WERI-Rb-1 (cell line): ENCODE measurements at regions not wholly inside any gene's neighbourhood (a gene's known extent, or its start where the extent isn't known, plus 50 kb on each side); places are given as distances from the start of the nearest gene placed in this dataset.

Source experiments
- DNase-seq: peaks from one replicate; pipeline ENCODE4 v3.0.0-alpha.2; 2020
- H3K27ac ChIP-seq: fragments of 250-450 bp; sonication (Bioruptor Pico); 2 replicates; pipeline ENCODE4 v1.5.1; 2020; ENCODE audit warnings: mild to moderate bottlenecking, moderate library complexity
- H3K27me3 ChIP-seq: fragments of 250-450 bp; sonication (Bioruptor Pico); 2 replicates; pipeline ENCODE4 v1.5.1; 2021; ENCODE audit warnings: mild to moderate bottlenecking, low read depth, moderate library complexity; ENCODE audit not compliant: insufficient read depth, severe bottlenecking
- H3K36me3 ChIP-seq: fragments of 250-450 bp; sonication (Bioruptor Pico); 2 replicates; pipeline ENCODE4 v1.5.1; 2020; ENCODE audit warnings: mild to moderate bottlenecking, moderate library complexity
- H3K4me3 ChIP-seq: 2 replicates; pipeline ENCODE4 v1.5.1; 2011; ENCODE audit warnings: low read depth, mild to moderate bottlenecking, control low read depth, low read length
- H3K9me3 ChIP-seq: fragments of 250-450 bp; sonication (Bioruptor Pico); 2 replicates; pipeline ENCODE4 v1.5.1; 2021; ENCODE audit warnings: mild to moderate bottlenecking, moderate library complexity; ENCODE audit not compliant: severe bottlenecking
- TF ChIP-seq, protein P1 (sequence below): IDR thresholded peaks from 2 replicates; pipeline ENCODE4 v1.5.1; 2011; ENCODE audit warnings: low read depth, mild to moderate bottlenecking, control low read depth, inconsistent platforms, low read length

- DNase-seq: no peak
- no peak overlapping the region for H3K27ac ChIP-seq
- TF ChIP-seq, protein P1, sequence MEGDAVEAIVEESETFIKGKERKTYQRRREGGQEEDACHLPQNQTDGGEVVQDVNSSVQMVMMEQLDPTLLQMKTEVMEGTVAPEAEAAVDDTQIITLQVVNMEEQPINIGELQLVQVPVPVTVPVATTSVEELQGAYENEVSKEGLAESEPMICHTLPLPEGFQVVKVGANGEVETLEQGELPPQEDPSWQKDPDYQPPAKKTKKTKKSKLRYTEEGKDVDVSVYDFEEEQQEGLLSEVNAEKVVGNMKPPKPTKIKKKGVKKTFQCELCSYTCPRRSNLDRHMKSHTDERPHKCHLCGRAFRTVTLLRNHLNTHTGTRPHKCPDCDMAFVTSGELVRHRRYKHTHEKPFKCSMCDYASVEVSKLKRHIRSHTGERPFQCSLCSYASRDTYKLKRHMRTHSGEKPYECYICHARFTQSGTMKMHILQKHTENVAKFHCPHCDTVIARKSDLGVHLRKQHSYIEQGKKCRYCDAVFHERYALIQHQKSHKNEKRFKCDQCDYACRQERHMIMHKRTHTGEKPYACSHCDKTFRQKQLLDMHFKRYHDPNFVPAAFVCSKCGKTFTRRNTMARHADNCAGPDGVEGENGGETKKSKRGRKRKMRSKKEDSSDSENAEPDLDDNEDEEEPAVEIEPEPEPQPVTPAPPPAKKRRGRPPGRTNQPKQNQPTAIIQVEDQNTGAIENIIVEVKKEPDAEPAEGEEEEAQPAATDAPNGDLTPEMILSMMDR: no peak
- H3K27me3 ChIP-seq: no peaks in the 10 kb centered on the region
- H3K36me3 ChIP-seq: no peaks in the 10 kb centered on the region
- H3K4me3 ChIP-seq: no peak overlapping the region
- no peaks in the 10 kb centered on the region for H3K9me3 ChIP-seq
Measured at GRCh38 chr5:24735284-24735683, 90.5 kb upstream of the CDH10 start.

DNA sequence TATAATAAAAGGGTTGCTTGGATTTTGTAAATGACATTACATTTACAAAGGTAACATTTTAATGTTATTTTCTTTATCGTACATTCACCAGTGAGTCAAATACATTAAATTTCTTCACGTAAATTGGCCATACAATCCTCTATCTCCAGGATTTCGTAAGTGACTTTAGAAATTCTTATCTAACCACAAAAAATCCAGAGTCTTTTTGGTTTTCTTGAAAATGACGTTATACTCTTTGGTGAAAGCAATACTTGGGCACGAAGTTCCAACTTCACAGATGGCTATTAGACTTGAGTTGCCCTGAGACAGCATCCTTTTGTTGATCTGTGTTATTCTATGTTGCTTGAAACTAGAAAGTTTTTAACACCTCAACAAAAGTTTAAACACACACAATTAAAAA, 87.4 kb upstream of the CDH10 start:
- DNase-seq: no peak
- no peaks in the 10 kb centered on the region for H3K36me3 ChIP-seq
- H3K4me3 ChIP-seq: no peak overlapping the region
- TF ChIP-seq, protein P1: no peak
- no peaks in the 10 kb centered on the region for H3K9me3 ChIP-seq
- H3K27me3 ChIP-seq: no peaks in the 10 kb centered on the region
- H3K27ac ChIP-seq: no peak overlapping the region

DNA sequence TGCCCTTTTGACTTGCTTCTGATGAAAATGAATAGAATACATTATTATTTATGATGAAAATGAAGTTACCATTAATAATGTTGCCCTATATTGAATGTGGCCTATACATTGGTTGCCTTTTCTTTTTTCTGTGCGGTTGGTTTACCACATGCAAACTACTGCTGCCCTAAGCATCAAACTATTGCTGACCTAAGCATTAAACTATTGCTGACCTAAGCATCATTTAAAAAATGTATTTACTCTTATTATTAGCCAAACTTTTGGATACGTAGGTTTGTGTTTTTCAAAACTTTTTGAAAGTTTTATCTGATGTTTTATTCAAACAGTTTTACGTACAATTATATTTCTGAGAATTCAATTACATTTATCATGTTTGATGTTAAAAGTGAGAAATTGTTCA, 76.0 kb upstream of the CDH10 start:
- H3K36me3 ChIP-seq: no peaks in the 10 kb centered on the region
- peaks cover 2% of the 10 kb centered on the region for H3K9me3 ChIP-seq
- no peak for DNase-seq
- no peaks in the 10 kb centered on the region for H3K27me3 ChIP-seq
- H3K4me3 ChIP-seq: no peak overlapping the region
- H3K27ac ChIP-seq: no peak overlapping the region
- TF ChIP-seq, protein P1: no peak

- TF ChIP-seq, protein P1: no peak
Measured at GRCh38 chr5:24714746-24715145, 70.0 kb upstream of the CDH10 start.

DNA sequence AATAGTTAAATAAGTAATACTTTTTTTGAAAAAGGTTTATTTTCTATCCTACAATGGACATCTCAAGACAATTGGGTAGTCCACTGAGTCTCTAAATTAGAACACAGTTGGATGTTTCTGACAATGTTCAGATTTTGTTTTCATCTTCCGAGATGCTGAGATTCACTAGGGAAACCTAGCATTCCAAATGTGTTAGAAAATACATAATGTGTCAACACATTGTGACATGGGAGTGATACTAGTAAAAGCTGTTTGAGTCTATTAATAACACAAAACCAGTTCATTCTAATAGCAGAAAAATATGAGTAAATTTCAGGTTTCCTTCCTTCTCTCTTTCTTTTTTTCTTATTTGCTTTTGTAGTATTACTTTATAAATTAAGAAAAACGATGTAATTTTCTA, 68.2 kb upstream of the CDH10 start:
- no peak for DNase-seq
- Histone ChIP-seq H3K36me3 (no peaks in the 10 kb centered on the region), H3K9me3 (no peaks in the 10 kb centered on the region), H3K27ac (no peak overlapping the region), H3K4me3 (no peak overlapping the region), H3K27me3 (no peaks in the 10 kb centered on the region)
- TF ChIP-seq, protein P1: no peak

More at GRCh38 chr5:24714746-24715145, 70.0 kb upstream of the CDH10 start:
- no peak for DNase-seq
- no peak overlapping the region for H3K27ac ChIP-seq
- H3K4me3 ChIP-seq: no peak overlapping the region
- no peaks in the 10 kb centered on the region for H3K27me3 ChIP-seq
- H3K9me3 ChIP-seq: no peaks in the 10 kb centered on the region
- H3K36me3 ChIP-seq: no peaks in the 10 kb centered on the region

DNA sequence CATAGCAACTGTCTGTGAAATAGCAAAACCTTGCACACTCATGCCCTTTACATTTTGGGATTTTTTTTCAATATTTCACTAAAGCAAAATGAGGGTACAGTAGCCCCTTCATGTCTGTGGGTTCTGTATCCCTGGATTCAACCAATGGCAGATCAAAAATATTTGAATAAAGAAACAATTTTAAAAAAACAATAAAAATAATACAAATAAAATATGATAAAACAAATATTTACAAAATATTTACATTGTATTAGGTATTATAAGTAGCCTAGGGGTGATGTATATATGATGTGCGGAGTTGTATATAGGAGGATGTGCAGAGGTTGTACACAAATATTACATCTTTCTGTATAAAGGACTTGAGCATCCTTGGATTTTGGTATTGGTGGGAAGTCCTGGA, 67.3 kb upstream of the CDH10 start:
- no peak for DNase-seq
- Histone ChIP-seq H3K36me3 (no peaks in the 10 kb centered on the region), H3K27ac (no peak overlapping the region), H3K4me3 (no peak overlapping the region), H3K27me3 (no peaks in the 10 kb centered on the region), H3K9me3 (no peaks in the 10 kb centered on the region)
- TF ChIP-seq, protein P1: no peak
